Gastrocnemius medialis (tissue), 4 donors: ENCODE measurements at regions not wholly inside any gene's neighbourhood (a gene's known extent, or its start where the extent isn't known, plus 50 kb on each side); places are given as distances from the start of the nearest gene placed in this dataset.
"Not testable (repeated sequence)": the region's sequence is repeated elsewhere in the genome, so short reads cannot be mapped to it uniquely, and the experiment has no call there.

Source experiments
- ATAC-seq, 2 donors: fragments of 150-250 bp; one replicate each; pipeline ENCODE4 v1.9.1; 2016
- DNase-seq, 2 donors: peaks; one replicate each; pipeline ENCODE4 v3.0.0-alpha.2; 2019
- H3K27ac ChIP-seq, 4 donors: fragments of 200-600 bp; sonication (generic); 1 replicate in 1 of 4; 2 replicates in 3 of 4; pipeline ENCODE4 v1.5.1; 2016 to 2018; ENCODE audit warnings: mild to moderate bottlenecking in 2 of 4, moderate library complexity in 1 of 4
- H3K27me3 ChIP-seq, 3 donors: fragments of 200-600 bp; sonication (generic) in 2 of 3; 1 replicate in 1 of 3; 2 replicates in 2 of 3; pipeline versions ENCODE4 v1.5.1 to v1.6.0; 2016 to 2019; ENCODE audit warnings: mild to moderate bottlenecking in 1 of 3, moderate library complexity in 1 of 3
- H3K36me3 ChIP-seq, 2 donors: fragments of 200-600 bp; sonication (generic) in 1 of 2; one replicate each; pipeline ENCODE4 v1.5.1; 2017 to 2018
- H3K4me1 ChIP-seq, 2 donors: fragments of 200-600 bp; sonication (generic) in 1 of 2; one replicate each; pipeline ENCODE4 v1.5.1; 2016 to 2017; ENCODE audit warnings: mild to moderate bottlenecking in 2 of 2
- H3K4me3 ChIP-seq, 4 donors: fragments of 200-600 bp; sonication (generic) in 3 of 4; 1 replicate in 1 of 4; 2 replicates in 3 of 4; pipeline ENCODE4 v1.5.1; 2016 to 2019; ENCODE audit warnings: mild to moderate bottlenecking in 2 of 4
- H3K9me3 ChIP-seq, 3 donors: fragments of 200-600 bp; sonication (generic) in 2 of 3; 1 replicate in 1 of 3; 2 replicates in 2 of 3; pipeline ENCODE4 v1.5.1; 2016 to 2019
- POLR2A ChIP-seq, 2 donors: fragments of 450-650 bp; IDR thresholded peaks; one replicate each; pipeline ENCODE4 v1.6.1; 2017; ENCODE audit warnings: antibody characterized with exemption in 2 of 2, mild to moderate bottlenecking in 2 of 2, moderate library complexity in 2 of 2
- in situ Hi-C, 4 donors: fragments of 200-750 bp; cut with MboI; loops; one replicate each; pipeline versions ENCODE4 v1.15.0 to v1.8.0; 2017; ENCODE audit warnings: low sequenced_read_pairs in 4 of 4
- intact Hi-C: fragments of 100-400 bp; cut with DNase I; formaldehyde crosslinking; loops from one replicate; pipeline ENCODE4 v1.15.1; 2023; ENCODE audit warnings: low total_unique reads
- TF ChIP-seq, protein P1 (sequence below), 5 experiments: fragments of 450-650 bp in 3 of 5; fragments of 200-600 bp in 2 of 5; sonication (generic) in 2 of 5; IDR thresholded peaks in 4 of 5; conservative IDR thresholded peaks in 1 of 5; 1 replicate in 4 of 5; 2 replicates in 1 of 5; pipeline ENCODE4 v1.5.1; 2016 to 2019; ENCODE audit warnings: antibody characterized with exemption in 5 of 5, mild to moderate bottlenecking in 3 of 5, moderate library complexity in 3 of 5

GRCh38 chr17:68108313-68109000, 72.9 kb downstream of the KPNA2 start:
- ATAC-seq (no peak), DNase-seq (no peak)
- intact Hi-C loops (no loop called here), in situ Hi-C loops (no loop called here)
- H3K27ac ChIP-seq, result no peak overlapping the region
- no peaks in the 10 kb centered on the region for H3K27me3 ChIP-seq
- H3K36me3 ChIP-seq, result no peaks in the 10 kb centered on the region
- H3K4me1 ChIP-seq, result peaks cover 1 to 4% of the 10 kb centered on the region in 2 donors
- no peaks in the 10 kb centered on the region for H3K9me3 ChIP-seq
- no peak overlapping the region for H3K4me3 ChIP-seq
- TF ChIP-seq, protein P1, sequence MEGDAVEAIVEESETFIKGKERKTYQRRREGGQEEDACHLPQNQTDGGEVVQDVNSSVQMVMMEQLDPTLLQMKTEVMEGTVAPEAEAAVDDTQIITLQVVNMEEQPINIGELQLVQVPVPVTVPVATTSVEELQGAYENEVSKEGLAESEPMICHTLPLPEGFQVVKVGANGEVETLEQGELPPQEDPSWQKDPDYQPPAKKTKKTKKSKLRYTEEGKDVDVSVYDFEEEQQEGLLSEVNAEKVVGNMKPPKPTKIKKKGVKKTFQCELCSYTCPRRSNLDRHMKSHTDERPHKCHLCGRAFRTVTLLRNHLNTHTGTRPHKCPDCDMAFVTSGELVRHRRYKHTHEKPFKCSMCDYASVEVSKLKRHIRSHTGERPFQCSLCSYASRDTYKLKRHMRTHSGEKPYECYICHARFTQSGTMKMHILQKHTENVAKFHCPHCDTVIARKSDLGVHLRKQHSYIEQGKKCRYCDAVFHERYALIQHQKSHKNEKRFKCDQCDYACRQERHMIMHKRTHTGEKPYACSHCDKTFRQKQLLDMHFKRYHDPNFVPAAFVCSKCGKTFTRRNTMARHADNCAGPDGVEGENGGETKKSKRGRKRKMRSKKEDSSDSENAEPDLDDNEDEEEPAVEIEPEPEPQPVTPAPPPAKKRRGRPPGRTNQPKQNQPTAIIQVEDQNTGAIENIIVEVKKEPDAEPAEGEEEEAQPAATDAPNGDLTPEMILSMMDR (IDR thresholded peaks at IDR 0.05 in 4 of 5, conservative IDR thresholded peaks at IDR 0.05 in 1 of 5), result no peak
- TF ChIP-seq POLR2A (IDR thresholded peaks at IDR 0.05), result no peak

DNA sequence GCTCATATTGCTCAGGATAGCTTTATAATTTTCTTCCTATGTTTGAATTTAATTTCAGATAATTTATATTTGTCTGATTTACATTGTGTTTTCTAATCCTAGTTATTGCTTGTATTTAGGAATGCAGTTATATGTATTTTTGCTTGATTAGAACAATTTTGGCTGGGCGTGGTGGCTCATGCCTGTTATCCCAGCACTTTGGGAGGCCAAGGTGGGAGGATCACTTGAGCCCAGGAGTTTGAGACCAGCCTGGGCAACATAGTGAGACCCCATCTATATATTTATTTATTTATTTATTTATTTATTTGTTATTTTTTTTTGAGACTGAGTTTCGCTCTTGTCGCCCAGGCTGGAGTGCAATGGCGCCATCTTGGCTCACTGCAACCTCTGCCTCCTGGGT, 73.9 kb downstream of the KPNA2 start:
- H3K4me3 ChIP-seq, H3K36me3 ChIP-seq, H3K4me1 ChIP-seq, ATAC-seq, H3K27ac ChIP-seq, DNase-seq, in situ Hi-C loops, H3K27me3 ChIP-seq, intact Hi-C loops, H3K9me3 ChIP-seq: not testable (repeated sequence)

DNA sequence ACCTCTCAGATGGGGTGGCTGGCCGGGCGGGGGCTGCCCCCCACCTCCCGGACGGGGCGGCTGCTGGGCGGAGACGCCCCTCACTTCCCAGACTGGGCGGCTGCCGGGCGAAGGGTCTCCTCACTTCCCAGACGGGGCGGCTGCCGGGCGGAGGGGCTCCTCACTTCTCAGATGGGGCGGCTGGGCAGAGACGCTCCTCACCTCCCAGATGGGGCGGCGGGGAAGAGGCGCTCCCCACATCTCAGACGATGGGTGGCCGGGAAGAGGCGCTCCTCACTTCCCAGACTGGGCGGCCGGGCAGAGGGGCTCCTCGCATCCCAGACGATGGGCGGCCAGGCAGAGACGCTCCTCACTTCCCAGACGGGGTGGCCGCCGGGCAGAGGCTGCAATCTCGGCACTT, 80.7 kb downstream of the KPNA2 start:
- peaks cover 5 to 40% of the 10 kb centered on the region in 2 donors for H3K36me3 ChIP-seq
- H3K9me3 ChIP-seq, intact Hi-C loops: not testable (repeated sequence)

DNA sequence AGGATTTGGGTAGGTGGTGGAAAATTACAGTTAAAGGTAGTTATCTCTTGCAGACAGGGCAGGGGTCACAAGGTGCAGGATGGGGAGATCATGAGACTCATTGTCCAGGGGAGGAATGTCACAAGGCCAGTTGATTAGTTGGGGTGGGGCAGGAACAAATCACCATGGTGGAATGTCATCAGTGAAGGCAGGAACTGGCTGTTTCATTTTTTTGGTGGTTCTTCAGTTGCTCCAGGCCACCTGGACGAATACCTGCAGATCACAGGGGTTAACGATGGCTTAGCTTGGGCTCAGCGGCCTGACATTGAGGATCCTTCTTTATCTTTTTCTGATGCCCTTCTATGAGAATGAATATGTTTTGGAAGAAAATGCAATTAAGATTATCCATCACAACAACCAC, 87.1 kb downstream of the KPNA2 start:
- in situ Hi-C loops (no loop called here), intact Hi-C loops (no loop called here)
- DNase-seq (no peak), ATAC-seq (no peak)
- Histone ChIP-seq H3K4me1 (no peaks in the 10 kb centered on the region), H3K4me3 (no peak overlapping the region), H3K9me3 (no peaks in the 10 kb centered on the region), H3K36me3 (peaks cover 0 to 23% of the 10 kb centered on the region in 2 donors), H3K27ac (no peak overlapping the region), H3K27me3 (no peaks in the 10 kb centered on the region)
- TF ChIP-seq, protein P1 (IDR thresholded peaks at IDR 0.05 in 4 of 5, conservative IDR thresholded peaks at IDR 0.05 in 1 of 5), result no peak
- TF ChIP-seq POLR2A (IDR thresholded peaks at IDR 0.05), result no peak

More for the DNA sequence above, 80.7 kb downstream of the KPNA2 start:
- H3K4me1 ChIP-seq, DNase-seq, ATAC-seq, H3K4me3 ChIP-seq, in situ Hi-C loops, H3K27me3 ChIP-seq, H3K27ac ChIP-seq: not testable (repeated sequence)

GRCh38 chr17:68125111-68125870, 89.8 kb downstream of the KPNA2 start:
- TF ChIP-seq, protein P1 (IDR thresholded peaks at IDR 0.05 in 4 of 5, conservative IDR thresholded peaks at IDR 0.05 in 1 of 5), result no peak
- Histone ChIP-seq H3K4me3 (no peak overlapping the region), H3K36me3 (peaks cover 0 to 14% of the 10 kb centered on the region in 2 donors), H3K27ac (no peak overlapping the region), H3K9me3 (no peaks in the 10 kb centered on the region), H3K4me1 (peaks cover 3 to 9% of the 10 kb centered on the region in 2 donors), H3K27me3 (no peaks in the 10 kb centered on the region)
- in situ Hi-C loops, result no loop called here
- no peak for DNase-seq
- no peak for ATAC-seq
- intact Hi-C loops, result no loop called here
